NCI-H2171 treated with DMSO at 0.1 percent for 48 hours (cell line): ENCODE measurements at regions not wholly inside any gene's neighbourhood (a gene's known extent, or its start where the extent isn't known, plus 50 kb on each side); places are given as distances from the start of the nearest gene placed in this dataset.

Experiments
- DNase-seq: peaks from one replicate; lab custom pipeline; 2025; lab: John Stamatoyannopoulos, UW

GRCh38 chr1:219669556-219669955, 56.7 kb upstream of the ZC3H11B start:
- no peak for DNase-seq

- no peak for DNase-seq
Observed at GRCh38 chr1:219669042-219669441, 56.1 kb upstream of the ZC3H11B start.

DNA sequence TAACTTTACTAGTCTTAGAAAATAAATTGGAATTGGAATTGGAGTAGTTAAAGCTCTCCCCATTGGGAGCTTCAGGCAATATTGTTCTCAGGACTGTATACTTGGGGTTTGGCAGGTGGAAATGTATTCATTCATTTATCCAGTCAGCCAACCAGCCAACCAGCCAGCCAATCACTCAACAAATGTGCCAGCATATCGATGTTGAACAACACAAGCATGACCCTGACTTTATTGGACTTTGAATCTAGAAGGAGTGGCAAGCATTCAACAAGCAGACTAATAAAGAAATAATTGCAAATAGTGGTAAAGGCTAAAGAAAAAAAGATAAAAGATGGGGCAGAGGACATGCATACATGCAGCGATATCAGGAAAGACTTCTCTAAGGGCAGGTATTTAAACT, 55.5 kb upstream of the ZC3H11B start:
- DNase-seq: no peak

GRCh38 chr1:219666242-219666641, 53.3 kb upstream of the ZC3H11B start:
- no peak for DNase-seq

- DNase-seq: no peak
Observed at GRCh38 chr1:219665089-219665488, 52.2 kb upstream of the ZC3H11B start.

DNA sequence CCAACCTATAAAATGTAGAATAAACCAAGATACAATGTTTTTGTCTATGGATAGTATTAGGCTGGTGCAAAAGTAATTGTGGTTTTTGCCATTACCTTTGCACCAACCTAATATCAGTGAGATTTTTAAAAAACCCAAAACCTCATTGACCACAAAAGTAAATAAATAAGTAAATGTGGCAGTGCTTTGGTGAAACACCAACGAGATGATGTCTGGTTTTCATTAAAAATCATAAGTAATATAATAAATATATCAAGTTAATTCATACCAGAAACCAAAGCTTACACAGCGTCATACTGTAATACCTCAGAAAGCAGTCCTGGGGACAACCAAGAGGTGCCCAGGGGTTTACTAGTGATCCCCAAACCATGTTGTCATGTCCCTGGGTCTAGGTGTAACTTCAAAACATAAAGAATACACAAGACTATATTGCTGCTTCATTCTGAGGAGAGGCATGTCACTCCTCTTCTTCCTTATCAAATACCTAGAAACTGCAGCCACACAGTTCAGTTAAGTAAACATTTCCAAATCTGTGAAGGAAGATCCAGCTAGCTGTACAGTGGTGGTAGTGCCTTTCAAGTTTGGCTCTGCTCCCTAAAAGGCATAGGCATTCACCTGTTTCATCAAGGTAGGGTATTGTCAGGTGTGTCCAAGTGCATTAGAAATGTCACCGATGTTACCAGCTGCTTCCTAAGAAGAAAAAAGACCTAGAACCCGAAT, 51.6 kb upstream of the ZC3H11B start:
- no peak for DNase-seq
